ENCODE measurements at regions not wholly inside any gene's neighbourhood (a gene's known extent, or its start where the extent isn't known, plus 50 kb on each side); places are given as distances from the start of the nearest gene placed in this dataset.
A peak's percentile ranks its signal among the peaks of the same experiment; 100 is the strongest.

- no peak overlapping the region for H3K4me2 ChIP-seq (ENCODE audit: low read depth, low read length)
- intact Hi-C loops (cut with micrococcal nuclease; ENCODE audit: unreplicated experiment) = no loop called here
- no peak for TF ChIP-seq ZNF782 (CRISPR knock-in tag; IDR thresholded peaks at IDR 0.05; ENCODE audit: borderline replicate concordance)
- TF ChIP-seq, protein P1, sequence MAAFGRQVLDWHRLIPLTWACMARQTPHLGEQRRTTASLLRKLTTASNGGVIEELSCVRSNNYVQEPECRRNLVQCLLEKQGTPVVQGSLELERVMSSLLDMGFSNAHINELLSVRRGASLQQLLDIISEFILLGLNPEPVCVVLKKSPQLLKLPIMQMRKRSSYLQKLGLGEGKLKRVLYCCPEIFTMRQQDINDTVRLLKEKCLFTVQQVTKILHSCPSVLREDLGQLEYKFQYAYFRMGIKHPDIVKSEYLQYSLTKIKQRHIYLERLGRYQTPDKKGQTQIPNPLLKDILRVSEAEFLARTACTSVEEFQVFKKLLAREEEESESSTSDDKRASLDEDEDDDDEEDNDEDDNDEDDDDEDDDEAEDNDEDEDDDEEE (CRISPR knock-in tag; IDR thresholded peaks at IDR 0.05) = no peak
- TF ChIP-seq, protein P2, sequence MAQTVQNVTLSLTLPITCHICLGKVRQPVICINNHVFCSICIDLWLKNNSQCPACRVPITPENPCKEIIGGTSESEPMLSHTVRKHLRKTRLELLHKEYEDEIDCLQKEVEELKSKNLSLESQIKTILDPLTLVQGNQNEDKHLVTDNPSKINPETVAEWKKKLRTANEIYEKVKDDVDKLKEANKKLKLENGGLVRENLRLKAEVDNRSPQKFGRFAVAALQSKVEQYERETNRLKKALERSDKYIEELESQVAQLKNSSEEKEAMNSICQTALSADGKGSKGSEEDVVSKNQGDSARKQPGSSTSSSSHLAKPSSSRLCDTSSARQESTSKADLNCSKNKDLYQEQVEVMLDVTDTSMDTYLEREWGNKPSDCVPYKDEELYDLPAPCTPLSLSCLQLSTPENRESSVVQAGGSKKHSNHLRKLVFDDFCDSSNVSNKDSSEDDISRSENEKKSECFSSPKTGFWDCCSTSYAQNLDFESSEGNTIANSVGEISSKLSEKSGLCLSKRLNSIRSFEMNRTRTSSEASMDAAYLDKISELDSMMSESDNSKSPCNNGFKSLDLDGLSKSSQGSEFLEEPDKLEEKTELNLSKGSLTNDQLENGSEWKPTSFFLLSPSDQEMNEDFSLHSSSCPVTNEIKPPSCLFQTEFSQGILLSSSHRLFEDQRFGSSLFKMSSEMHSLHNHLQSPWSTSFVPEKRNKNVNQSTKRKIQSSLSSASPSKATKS (CRISPR knock-in tag; IDR thresholded peaks at IDR 0.05) = no peak
- TF ChIP-seq MYC (CRISPR knock-in tag; IDR thresholded peaks at IDR 0.05; ENCODE audit: borderline replicate concordance) = no peak
- no peak for TF ChIP-seq MED1 (CRISPR knock-in tag; IDR thresholded peaks at IDR 0.05)
- TF ChIP-seq ZBTB40 (IDR thresholded peaks at IDR 0.05) = no peak
- no peak for TF ChIP-seq ZBTB40 (CRISPR knock-in tag; IDR thresholded peaks at IDR 0.05)
- TF ChIP-seq ZBTB3 (CRISPR knock-in tag; IDR thresholded peaks at IDR 0.05; ENCODE audit: borderline replicate concordance, low read depth) = no peak
- TF ChIP-seq ZNF552 (CRISPR knock-in tag; IDR thresholded peaks at IDR 0.05; ENCODE audit: borderline replicate concordance) = no peak
- no peak for TF ChIP-seq ZNF709 (CRISPR knock-in tag; IDR thresholded peaks at IDR 0.05)
Measured at GRCh38 chr2:216932863-216933548, 73.1 kb upstream of the TNP1 start.

More at GRCh38 chr2:216932863-216933548, 73.1 kb upstream of the TNP1 start:
- ChIA-PET POLR2A (interaction anchor here (0.6 kb wide), 1 partner anchor 10 kb away, joined by 3 read pairs; no protein-coding TSS in a partner anchor), CTCF (ENCODE audit: low intra/inter-chr PET ratio, low total read pairs) (no interaction called here)
- in situ Hi-C loops (cut with HindIII; ENCODE audit: extremely low pct_ligation_motif_present, low pct_unique_long_range_greater_than_20kb) = no loop called here
- Histone ChIP-seq H3K27ac (ENCODE audit: extremely low read length, insufficient read depth, low read length) (no peak overlapping the region), H2AFZ (ENCODE audit: low read length) (no peak overlapping the region), H3K4me1 (ENCODE audit: insufficient read depth, low read length) (no peaks in the 10 kb centered on the region), H3K4me3 (replicated peaks in 1 of 3; ENCODE audit: insufficient read depth in 1 of 3, low read depth in 2 of 3, low read length in 3 of 3) (no peak overlapping the region), H3K36me3 (replicated peaks in 1 of 2; ENCODE audit: control insufficient read depth in 1 of 2, insufficient read depth in 2 of 2, low read length in 2 of 2) (no peaks in the 10 kb centered on the region), H3K9me3 (ENCODE audit: low read length) (no peaks in the 10 kb centered on the region), H3K9ac (ENCODE audit: insufficient read depth, low read depth, low read length) (no peak overlapping the region), H3K79me2 (ENCODE audit: insufficient read depth, low read length) (no peaks in the 10 kb centered on the region), H4K20me1 (ENCODE audit: insufficient read depth, low read length) (no peaks in the 10 kb centered on the region), H3K27me3 (ENCODE audit: control insufficient read depth in 1 of 2, insufficient read depth in 2 of 2, low read length in 2 of 2) (peaks cover 0 to 5% of the 10 kb centered on the region in 2 experiments; a peak in 3 of 5 replicates)
- BruUV-seq (replicated peaks) = no TSS peak
- ATAC-seq = 0 out of 3 replicates have a peak, but pooled peaks have one; percentile 31
- DNase-seq (ENCODE audit: low spot score) = no peak
- no peak for FAIRE-seq
- 32% methylated on average over 12 of the region's 12 CpGs for WGBS (ENCODE audit: low lambda C conversion rate)
